Brain pericyte (primary cell): ENCODE measurements at regions not wholly inside any gene's neighbourhood (a gene's known extent, or its start where the extent isn't known, plus 50 kb on each side); places are given as distances from the start of the nearest gene placed in this dataset.
"Not testable (repeated sequence)": the region's sequence is repeated elsewhere in the genome, so short reads cannot be mapped to it uniquely, and the experiment has no call there.

Experiments used
- DNase-seq: peaks from one replicate; pipeline ENCODE4 v3.0.0-alpha.2; 2012; ENCODE audit warnings: low read depth, low spot score

DNA sequence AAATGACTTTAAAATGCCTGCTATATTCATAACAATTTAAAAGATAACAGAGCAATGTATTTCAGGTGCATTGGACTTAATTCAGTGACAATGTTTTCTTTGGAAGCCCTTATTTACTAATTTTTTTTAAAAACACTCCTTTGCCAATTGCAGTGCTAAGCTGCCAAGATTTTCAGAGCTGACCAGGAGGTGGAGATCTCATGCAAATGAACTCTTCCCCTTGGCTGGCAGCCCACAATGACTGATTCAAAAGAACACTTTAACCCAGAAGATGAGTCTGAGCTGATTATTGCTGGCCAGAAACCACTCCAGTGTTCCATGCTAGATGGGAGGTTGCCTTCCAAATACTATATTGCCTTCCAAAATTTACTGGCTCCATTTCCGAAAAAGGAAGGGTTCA is 128.3 kb upstream of the CCNH start:
- DNase-seq = no peak

DNA sequence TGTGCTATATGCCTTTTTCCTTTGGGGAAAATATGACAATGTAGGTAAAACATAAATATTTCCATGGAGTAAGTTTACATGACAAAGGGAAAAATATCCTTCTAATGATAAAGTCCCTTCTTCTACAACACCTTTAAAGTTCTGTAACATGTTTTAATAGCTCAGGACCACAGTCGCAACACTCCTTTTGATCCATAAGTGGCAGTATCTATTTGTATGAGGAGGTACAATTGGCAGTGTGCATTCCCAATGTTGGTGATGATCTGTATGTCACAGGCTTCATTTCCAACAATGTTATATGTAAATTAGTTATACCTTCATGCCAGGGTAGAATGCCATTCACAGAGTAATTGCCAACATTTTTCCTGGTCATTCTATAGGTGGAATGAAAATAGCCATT is 127.1 kb upstream of the CCNH start:
- no peak for DNase-seq

DNA sequence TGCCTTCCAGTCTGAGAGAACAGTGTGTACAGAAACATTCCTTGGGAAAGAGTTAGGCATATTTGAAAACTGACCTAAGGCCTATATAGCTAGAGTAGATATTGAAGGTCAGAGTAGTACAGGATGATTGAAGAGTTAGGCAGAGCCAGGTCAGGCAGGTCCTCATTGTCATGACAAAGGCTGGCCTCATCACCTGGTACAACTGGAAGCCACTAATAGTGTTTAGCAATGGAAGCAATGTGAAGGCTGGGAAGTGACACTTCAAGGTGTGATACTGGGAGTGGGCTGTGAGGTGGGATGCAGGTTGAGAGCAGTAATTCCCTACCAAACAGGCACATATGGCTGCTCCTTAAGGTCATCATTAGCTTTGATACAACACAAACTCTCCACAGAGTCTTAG is 123.6 kb upstream of the CCNH start:
- no peak for DNase-seq

DNA sequence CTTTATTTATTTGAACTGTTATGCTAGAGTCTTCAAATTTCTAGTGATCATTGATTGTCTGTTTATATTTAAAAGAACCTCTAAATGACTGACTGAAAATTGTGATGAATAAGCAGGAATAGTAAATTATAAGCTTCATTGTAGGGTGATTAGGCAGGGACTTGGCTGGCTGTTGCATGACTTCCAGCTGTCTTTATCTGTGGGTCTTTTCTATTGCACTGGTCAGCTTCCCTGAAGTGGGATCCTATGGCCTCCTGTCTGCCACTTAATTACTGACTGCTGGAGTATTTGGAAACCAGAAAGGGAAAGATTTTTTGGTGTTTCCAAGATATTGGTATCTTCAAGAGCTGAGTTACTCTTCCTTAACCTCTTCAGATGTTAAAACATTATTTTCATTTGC is 123.0 kb upstream of the CCNH start:
- no peak for DNase-seq

DNA sequence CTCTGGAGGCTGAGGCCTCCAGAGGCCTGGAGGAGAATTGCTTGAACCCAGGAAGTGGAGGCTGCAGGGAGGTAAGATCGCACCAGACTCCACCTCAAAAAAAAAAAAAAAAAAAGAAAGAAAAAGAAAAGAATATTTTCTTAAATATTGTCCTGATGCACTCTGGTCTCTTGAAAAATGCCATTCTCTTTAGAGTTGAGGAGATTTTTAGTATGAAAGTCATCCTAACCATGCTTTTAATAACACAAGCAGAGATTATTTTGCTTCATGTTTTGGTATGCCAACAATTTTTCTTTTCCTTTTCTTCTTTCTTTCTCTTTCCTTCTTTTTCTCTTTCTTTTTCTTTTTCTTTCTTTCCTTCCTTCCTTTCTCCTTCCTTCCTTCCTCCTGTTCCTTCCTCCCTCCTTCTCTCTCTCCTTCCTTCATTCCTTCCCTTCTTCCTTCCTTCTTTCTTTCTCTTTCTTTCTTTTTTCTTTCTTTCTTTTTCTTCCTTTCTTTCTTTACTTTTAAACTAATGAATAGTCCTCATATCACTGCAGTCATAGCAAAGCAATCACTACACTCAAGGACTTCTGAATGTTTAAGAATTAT is 116.9 kb upstream of the CCNH start:
- DNase-seq = no peak

DNA sequence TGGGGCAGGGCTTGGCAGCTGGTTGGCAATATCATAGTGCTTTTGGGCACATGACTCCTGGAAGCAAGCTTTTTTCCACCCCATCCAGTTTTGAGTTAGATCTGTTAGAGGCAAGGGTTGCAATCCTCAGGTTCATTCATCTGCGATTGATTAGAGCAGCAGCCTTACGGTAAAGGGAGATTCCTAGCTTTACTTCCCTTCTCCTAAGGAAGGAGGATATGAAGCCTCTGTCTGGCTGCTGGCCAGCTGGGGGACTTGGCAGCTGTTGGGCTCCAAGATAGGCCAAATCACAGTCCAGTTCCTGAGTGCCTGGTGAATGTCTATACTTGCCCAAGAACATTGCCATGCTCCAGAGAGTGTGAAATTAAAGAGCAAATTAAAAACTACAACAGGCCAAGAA is 113.4 kb upstream of the CCNH start:
- DNase-seq = no peak

DNA sequence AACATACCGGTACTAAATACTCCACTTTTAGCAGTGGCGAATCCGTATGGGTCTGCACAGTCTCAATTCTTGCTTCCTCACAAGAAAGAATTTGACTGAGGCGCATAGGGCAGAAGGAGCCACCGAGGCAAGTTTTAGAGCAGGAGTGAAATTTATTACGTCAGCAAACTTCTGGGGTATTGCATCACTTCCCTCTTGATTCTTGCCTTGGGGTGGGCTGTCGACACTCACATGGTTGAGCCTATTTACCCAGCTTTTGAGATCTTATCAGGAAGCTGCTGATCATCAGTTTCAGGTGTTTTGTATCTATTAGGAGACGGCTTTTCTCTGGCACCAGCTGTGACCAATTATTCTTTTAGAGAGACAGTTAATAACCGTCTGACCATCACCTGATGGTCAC is 111.5 kb upstream of the CCNH start:
- no peak for DNase-seq

DNA sequence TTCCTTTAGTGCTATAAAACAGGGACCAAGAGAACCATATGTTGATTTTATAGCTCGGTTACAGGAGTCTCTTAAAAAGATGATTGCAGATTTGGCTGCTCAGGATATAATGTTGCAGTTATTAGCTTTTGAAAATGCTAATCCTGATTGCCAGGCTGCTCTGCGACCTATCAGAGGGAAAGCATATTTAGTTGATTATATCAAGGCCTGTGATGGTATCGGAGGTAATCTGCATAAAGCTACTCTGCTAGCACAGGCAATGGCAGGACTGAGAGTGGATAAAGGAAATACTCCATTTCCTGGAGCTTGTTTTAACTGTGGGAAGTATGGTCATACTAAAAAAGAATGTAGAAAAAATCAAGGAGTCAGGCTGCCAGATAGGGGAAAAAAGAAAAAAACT is 99.0 kb upstream of the CCNH start:
- not testable (repeated sequence) for DNase-seq

DNA sequence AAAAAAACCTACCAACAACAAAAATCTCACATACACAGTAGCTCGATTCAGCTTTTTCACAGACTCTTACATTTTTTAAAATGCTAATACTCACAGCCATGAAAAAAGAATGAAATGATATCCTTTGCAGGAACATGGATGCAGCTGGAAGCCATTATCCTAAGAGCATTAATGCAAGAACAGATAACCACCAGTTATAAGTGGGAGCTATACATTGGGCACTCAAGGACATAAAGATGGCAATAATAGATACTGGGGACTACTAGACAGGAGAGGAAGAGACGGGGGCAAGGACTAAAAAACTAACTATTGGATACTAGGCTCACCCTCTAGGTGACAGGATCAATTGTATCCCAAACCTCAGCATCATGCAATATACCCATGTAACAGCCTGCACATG is 90.3 kb upstream of the CCNH start:
- no peak for DNase-seq

DNA sequence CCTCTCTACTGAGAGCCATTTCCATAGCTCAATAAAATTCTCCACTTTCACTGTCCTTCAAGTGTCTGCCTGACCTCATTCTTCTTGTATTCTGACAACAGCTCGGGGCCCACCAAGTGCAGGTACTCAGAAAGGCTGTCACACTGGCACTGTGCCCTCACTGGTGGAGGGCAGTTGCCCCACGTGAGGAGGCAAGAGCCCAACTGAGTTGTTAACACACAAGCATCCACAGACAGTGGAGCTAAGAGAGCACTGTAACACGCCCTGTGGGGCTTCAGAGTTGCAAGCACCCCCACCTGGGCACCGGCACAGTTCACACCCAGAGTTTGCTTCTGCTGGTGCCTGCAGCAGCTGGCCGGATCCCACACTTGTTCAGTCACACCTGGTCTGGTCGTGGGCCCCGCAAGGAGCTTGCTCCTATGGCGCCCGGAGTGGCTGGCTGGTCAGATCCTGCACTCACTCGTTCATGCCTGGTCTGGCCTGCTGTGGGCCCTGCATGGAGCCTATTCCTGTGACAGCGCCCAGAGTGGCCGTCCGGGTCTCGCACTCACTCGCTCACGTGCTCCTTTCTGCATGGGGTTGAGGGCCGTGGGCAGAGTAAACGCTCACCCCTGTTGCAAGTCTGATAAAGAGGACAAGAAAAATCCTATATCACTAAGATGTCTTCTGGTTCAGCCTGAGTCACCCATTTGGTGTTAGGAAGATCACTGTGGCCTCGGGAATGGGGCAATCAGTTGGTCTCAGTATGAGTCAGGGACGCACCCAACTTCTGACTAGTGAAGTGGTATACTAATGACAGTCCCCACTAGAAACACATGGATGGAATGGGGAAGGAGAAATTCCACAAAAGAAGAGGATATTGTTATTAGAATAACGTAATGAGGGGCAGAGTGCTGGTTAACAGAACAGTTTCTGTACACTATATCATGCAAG is 87.0 kb upstream of the CCNH start:
- no peak for DNase-seq
